ENCODE measurements at regions not wholly inside any gene's neighbourhood (a gene's known extent, or its start where the extent isn't known, plus 50 kb on each side); places are given as distances from the start of the nearest gene placed in this dataset.
"Not testable (repeated sequence)": the region's sequence is repeated elsewhere in the genome, so short reads cannot be mapped to it uniquely, and the experiment has no call there.

DNA sequence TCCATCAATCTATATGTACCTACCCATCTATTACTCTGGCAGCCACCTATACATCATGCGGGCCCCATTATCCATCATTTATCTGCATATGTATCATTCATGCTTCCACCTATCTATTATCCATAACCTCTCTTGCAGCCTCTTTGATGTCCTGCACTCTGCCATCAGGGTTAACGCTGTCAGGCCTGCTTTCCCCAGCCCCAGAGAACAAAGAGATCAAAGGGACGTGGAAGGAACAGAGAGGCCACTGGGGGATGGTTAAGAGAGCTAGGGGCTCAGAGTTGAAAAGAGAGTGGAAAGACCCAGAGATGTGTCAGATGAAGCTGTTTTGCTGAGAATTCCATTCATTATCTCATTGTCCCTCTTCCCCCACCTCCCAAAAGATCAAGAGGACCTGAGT, 67.3 kb upstream of the CCDC167 start:
- POLR2A ChIA-PET, result no interaction called here
- Histone ChIP-seq H3K9me3 (ENCODE audit: control insufficient read depth in 1 of 2, insufficient read depth in 1 of 2, low read length in 2 of 2) (no peaks in the 10 kb centered on the region), H3K4me1 (ENCODE audit: insufficient read depth, low read length) (peaks cover 13% of the 10 kb centered on the region), H3K27ac (ENCODE audit: low read depth in 1 of 2, low read length in 2 of 2) (no peak overlapping the region), H3K27me3 (ENCODE audit: control insufficient read depth in 1 of 2, insufficient read depth in 2 of 2, low read length in 2 of 2) (peaks cover 0 to 4% of the 10 kb centered on the region in 2 experiments), H3K4me3 (ENCODE audit: low read length) (no peak overlapping the region), H3K36me3 (ENCODE audit: insufficient read depth, low read length) (no peaks in the 10 kb centered on the region)
- H3K27ac Mint-ChIP-seq, result no peak overlapping the region
- ATAC-seq (ENCODE audit: poor library complexity) (no peak), DNase-seq (no peak)
- H3K4me3 Mint-ChIP-seq, result no peak overlapping the region
- peaks cover 12% of the 10 kb centered on the region for H3K4me1 Mint-ChIP-seq (ENCODE audit: low read depth)
- CTCF ChIA-PET, result interaction anchor here (0.9 to 2.1 kb wide), 5 partner anchors 13 to 79 kb away, joined by 3 to 10 read pairs (median 6); no protein-coding TSS in a partner anchor
- no peaks in the 10 kb centered on the region for H3K27me3 Mint-ChIP-seq
- no peaks in the 10 kb centered on the region for H3K36me3 Mint-ChIP-seq (ENCODE audit: low read depth)
- TF ChIP-seq CTCF (IDR thresholded peaks at IDR 0.05), result no peak
- no peaks in the 10 kb centered on the region for H3K9me3 Mint-ChIP-seq
- intact Hi-C loops (cut with DNase I, micrococcal nuclease), result loop anchor here (1.0 to 5.0 kb wide), 7 partner anchors 50 to 242 kb away; no protein-coding TSS in a partner anchor

GRCh38 chr6:37566111-37566949, 66.6 kb upstream of the CCDC167 start:
- no peak overlapping the region for H3K27ac ChIP-seq (ENCODE audit: low read depth in 1 of 2, low read length in 2 of 2)
- H3K4me3 Mint-ChIP-seq, result peak overlapping the region; percentile 49
- ATAC-seq (ENCODE audit: poor library complexity) (peak; percentile 91), DNase-seq (peak; percentile 41 to 86 (median 70))
- peaks cover 12% of the 10 kb centered on the region for H3K4me1 Mint-ChIP-seq (ENCODE audit: low read depth)
- H3K27me3 Mint-ChIP-seq, result no peaks in the 10 kb centered on the region
- H3K9me3 Mint-ChIP-seq, result no peaks in the 10 kb centered on the region
- TF ChIP-seq CTCF (IDR thresholded peaks at IDR 0.05), result peak; percentile 93
- ChIA-PET CTCF (interaction anchor here (0.7 to 2.1 kb wide), 14 partner anchors 13 to 133 kb away, joined by 3 to 10 read pairs (median 5); partner anchors contain the start of genes CCDC167 and CMTR1), POLR2A (interaction anchor here (0.7 to 1.5 kb wide), 7 partner anchors 19 to 95 kb away, joined by 3 to 9 read pairs (median 4); no protein-coding TSS in a partner anchor)
- H3K36me3 Mint-ChIP-seq (ENCODE audit: low read depth), result no peaks in the 10 kb centered on the region
- intact Hi-C loops (cut with DNase I, micrococcal nuclease), result loop anchor here (1.0 to 5.0 kb wide), 7 partner anchors 49 to 241 kb away; no protein-coding TSS in a partner anchor
- no peaks in the 10 kb centered on the region for H3K9me3 ChIP-seq (ENCODE audit: control insufficient read depth in 1 of 2, insufficient read depth in 1 of 2, low read length in 2 of 2)
- H3K27me3 ChIP-seq (ENCODE audit: control insufficient read depth in 1 of 2, insufficient read depth in 2 of 2, low read length in 2 of 2), result peaks cover 0 to 4% of the 10 kb centered on the region in 2 experiments
- H3K27ac Mint-ChIP-seq, result no peak overlapping the region
- peaks cover 13% of the 10 kb centered on the region for H3K4me1 ChIP-seq (ENCODE audit: insufficient read depth, low read length)
- H3K36me3 ChIP-seq (ENCODE audit: insufficient read depth, low read length), result no peaks in the 10 kb centered on the region
- peak overlapping the region; percentile 56 for H3K4me3 ChIP-seq (ENCODE audit: low read length)

GRCh38 chr6:37565267-37566110, 65.8 kb upstream of the CCDC167 start:
- Mint-ChIP-seq H3K36me3 (ENCODE audit: low read depth) (no peaks in the 10 kb centered on the region), H3K9me3 (no peaks in the 10 kb centered on the region), H3K4me3 (no peak overlapping the region), H3K27me3 (no peaks in the 10 kb centered on the region), H3K27ac (no peak overlapping the region), H3K4me1 (ENCODE audit: low read depth) (peaks cover 19% of the 10 kb centered on the region)
- Histone ChIP-seq H3K4me1 (ENCODE audit: insufficient read depth, low read length) (peaks cover 15% of the 10 kb centered on the region), H3K27me3 (ENCODE audit: control insufficient read depth in 1 of 2, insufficient read depth in 2 of 2, low read length in 2 of 2) (no peaks in the 10 kb centered on the region), H3K36me3 (ENCODE audit: insufficient read depth, low read length) (no peaks in the 10 kb centered on the region), H3K27ac (ENCODE audit: low read depth in 1 of 2, low read length in 2 of 2) (no peak overlapping the region), H3K4me3 (ENCODE audit: low read length) (peak overlapping the region; percentile 56), H3K9me3 (ENCODE audit: control insufficient read depth in 1 of 2, insufficient read depth in 1 of 2, low read length in 2 of 2) (no peaks in the 10 kb centered on the region)
- intact Hi-C loops (cut with DNase I, micrococcal nuclease), result loop anchor here (1.0 to 5.0 kb wide), 7 partner anchors 48 to 240 kb away; no protein-coding TSS in a partner anchor
- no peak for TF ChIP-seq CTCF (IDR thresholded peaks at IDR 0.05)
- POLR2A ChIA-PET, result interaction anchor here (0.5 to 1.5 kb wide), 8 partner anchors 18 to 180 kb away, joined by 3 to 9 read pairs (median 4); no protein-coding TSS in a partner anchor
- CTCF ChIA-PET, result interaction anchor here (0.7 to 2.1 kb wide), 13 partner anchors 12 to 132 kb away, joined by 3 to 10 read pairs (median 5); partner anchors contain the start of genes CCDC167 and CMTR1
- DNase-seq (peak in 2 of 14 experiments; percentile 25 to 29), ATAC-seq (ENCODE audit: poor library complexity) (no peak)

DNA sequence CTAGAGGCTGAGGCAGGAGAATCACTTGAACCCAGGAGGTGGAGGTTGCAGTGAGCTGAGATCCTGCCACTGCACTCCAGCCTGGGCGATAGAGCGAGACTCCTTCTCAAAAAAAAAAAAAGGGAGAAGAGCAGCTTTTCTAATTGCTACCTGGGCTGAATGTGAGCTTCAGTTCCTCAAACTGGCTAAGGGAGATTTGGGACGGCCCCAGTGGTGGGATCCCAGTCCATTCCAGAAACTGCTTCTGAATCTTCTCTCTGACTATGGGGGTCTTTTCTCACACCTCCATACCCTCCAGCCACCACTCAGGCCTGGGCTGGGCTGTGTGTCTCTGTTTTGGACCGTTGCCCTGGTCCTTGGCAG, 63.2 kb upstream of the CCDC167 start:
- H3K4me1 ChIP-seq (ENCODE audit: insufficient read depth, low read length), result peaks cover 34% of the 10 kb centered on the region
- ATAC-seq (ENCODE audit: poor library complexity); H3K36me3 ChIP-seq (ENCODE audit: insufficient read depth, low read length); H3K4me3 Mint-ChIP-seq; H3K9me3 ChIP-seq (ENCODE audit: control insufficient read depth in 1 of 2, insufficient read depth in 1 of 2, low read length in 2 of 2); H3K4me3 ChIP-seq (ENCODE audit: low read length); H3K27me3 Mint-ChIP-seq; H3K36me3 Mint-ChIP-seq (ENCODE audit: low read depth); H3K27me3 ChIP-seq (ENCODE audit: control insufficient read depth in 1 of 2, insufficient read depth in 2 of 2, low read length in 2 of 2); DNase-seq; H3K9me3 Mint-ChIP-seq; H3K27ac Mint-ChIP-seq; POLR2A ChIA-PET; H3K27ac ChIP-seq (ENCODE audit: low read depth in 1 of 2, low read length in 2 of 2): not testable (repeated sequence)
- H3K4me1 Mint-ChIP-seq (ENCODE audit: low read depth), result peaks cover 40% of the 10 kb centered on the region
- CTCF ChIA-PET, result interaction anchor here (1.2 kb wide), 1 partner anchor 78 kb away, joined by 3 read pairs; no protein-coding TSS in a partner anchor
- intact Hi-C loops (cut with DNase I, micrococcal nuclease), result loop anchor here in 1 of 2 experiments (5.0 kb wide), 1 partner anchor 46 kb away; no protein-coding TSS in a partner anchor
